ENCODE measurements at regions not wholly inside any gene's neighbourhood (a gene's known extent, or its start where the extent isn't known, plus 50 kb on each side); places are given as distances from the start of the nearest gene placed in this dataset.

DNA sequence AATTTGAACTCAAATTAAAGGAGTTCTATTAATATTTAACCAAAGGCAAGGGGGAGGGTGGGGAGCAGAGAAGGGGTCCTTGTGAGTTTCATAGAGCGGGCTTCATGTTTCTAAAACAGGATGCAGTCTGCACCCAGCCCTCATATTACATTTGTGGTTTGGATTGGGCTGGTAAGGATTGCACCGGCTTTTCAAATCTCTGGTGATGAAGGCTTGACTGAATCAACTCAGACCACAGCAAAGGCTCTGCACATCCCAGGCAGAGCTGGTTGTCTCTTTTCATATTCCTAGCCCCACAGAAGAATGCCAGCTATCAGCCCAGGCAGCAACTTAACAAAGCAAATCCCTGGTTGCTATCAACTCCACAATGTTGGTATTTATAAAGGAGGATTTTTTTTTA is 1221.4 kb downstream of the VRK1 start:
- Histone ChIP-seq H3K36me3 (ENCODE audit: control insufficient read depth, insufficient read depth, low read length) (no peaks in the 10 kb centered on the region), H2BK120ac (ENCODE audit: low read depth, low read length) (no peak overlapping the region), H4K5ac (ENCODE audit: low read depth, low read length) (no peak overlapping the region), H3K56ac (ENCODE audit: extremely low read depth, insufficient read depth, low read length) (no peak overlapping the region), H3K4me1 (ENCODE audit: control insufficient read depth, insufficient read depth, low read length) (no peaks in the 10 kb centered on the region), H3K9me3 (ENCODE audit: control insufficient read depth, insufficient read depth, low read length) (peaks cover 15% of the 10 kb centered on the region), H3K9me1 (ENCODE audit: insufficient read depth, low read length) (no peaks in the 10 kb centered on the region), H4K8ac (ENCODE audit: low read depth in 2 of 2, low read length in 2 of 2) (no peak overlapping the region), H3K9ac (ENCODE audit: low read depth, low read length) (no peak overlapping the region), H2AK9ac (replicated peaks; ENCODE audit: low read depth, low read length, poor library complexity) (no peak overlapping the region), H3K14ac (replicated peaks; ENCODE audit: low read depth, low read length) (no peak overlapping the region), H3K4ac (ENCODE audit: low read depth, low read length) (no peak overlapping the region), H3K4me3 (ENCODE audit: insufficient read depth, low read depth, low read length) (no peak overlapping the region), H3K27ac (ENCODE audit: insufficient read depth, low read length) (no peak overlapping the region), H3K18ac (ENCODE audit: low read depth, low read length) (no peak overlapping the region), H2AFZ (replicated peaks; ENCODE audit: low read length, poor library complexity) (no peak overlapping the region), H4K20me1 (ENCODE audit: insufficient read depth, low read length) (no peaks in the 10 kb centered on the region), H2BK15ac (ENCODE audit: low read depth, low read length) (no peak overlapping the region), H3K4me2 (ENCODE audit: low read depth, low read length) (no peak overlapping the region), H3K79me1 (ENCODE audit: low read depth in 1 of 2, low read length in 2 of 2) (no peaks in the 10 kb centered on the region), H2BK5ac (ENCODE audit: low read depth, low read length, poor library complexity, severe bottlenecking) (no peak overlapping the region), H3K27me3 (ENCODE audit: control insufficient read depth, insufficient read depth, low read length) (no peaks in the 10 kb centered on the region), H4K91ac (ENCODE audit: insufficient read depth, low read depth, low read length) (no peak overlapping the region), H2AK5ac (ENCODE audit: low read depth, low read length) (no peak overlapping the region), H3K23ac (ENCODE audit: low read depth, low read length) (no peak overlapping the region), H2BK20ac (ENCODE audit: low read depth, low read length) (no peak overlapping the region)
- BruUV-seq (replicated peaks) = no TSS peak
- no CpG with 5 or more reads among the region's 2 CpGs for WGBS, 2 experiments (ENCODE audit: extremely low coverage in 2 of 2, insufficient read length in 1 of 2)
- in situ Hi-C loops (cut with MboI; ENCODE audit: low sequenced_read_pairs) = no loop called here
- ChIA-PET CTCF (no interaction called here), POLR2A (ENCODE audit: unreplicated experiment) (no interaction called here)
- TF ChIP-seq MXI1 (IDR thresholded peaks at IDR 0.05; ENCODE audit: borderline replicate concordance, low read depth, low read length) (no peak), RFX5 (IDR thresholded peaks at IDR 0.05; ENCODE audit: low read depth, low read length) (no peak), POLR2A (IDR thresholded peaks at IDR 0.05; ENCODE audit: low read depth, low read length) (no peak), CHD1 (IDR thresholded peaks at IDR 0.05; ENCODE audit: low read depth, low read length) (no peak), FOS (IDR thresholded peaks at IDR 0.05; ENCODE audit: low read depth, low read length) (no peak), NFE2L2 (IDR thresholded peaks at IDR 0.05; ENCODE audit: low read depth, low read length) (no peak), RCOR1 (IDR thresholded peaks at IDR 0.05; ENCODE audit: insufficient replicate concordance, low read length) (no peak), SMC3 (IDR thresholded peaks at IDR 0.05; ENCODE audit: low read depth, low read length) (no peak), BHLHE40 (IDR thresholded peaks at IDR 0.05; ENCODE audit: low read depth, low read length) (no peak)
- TF ChIP-seq, protein P1, sequence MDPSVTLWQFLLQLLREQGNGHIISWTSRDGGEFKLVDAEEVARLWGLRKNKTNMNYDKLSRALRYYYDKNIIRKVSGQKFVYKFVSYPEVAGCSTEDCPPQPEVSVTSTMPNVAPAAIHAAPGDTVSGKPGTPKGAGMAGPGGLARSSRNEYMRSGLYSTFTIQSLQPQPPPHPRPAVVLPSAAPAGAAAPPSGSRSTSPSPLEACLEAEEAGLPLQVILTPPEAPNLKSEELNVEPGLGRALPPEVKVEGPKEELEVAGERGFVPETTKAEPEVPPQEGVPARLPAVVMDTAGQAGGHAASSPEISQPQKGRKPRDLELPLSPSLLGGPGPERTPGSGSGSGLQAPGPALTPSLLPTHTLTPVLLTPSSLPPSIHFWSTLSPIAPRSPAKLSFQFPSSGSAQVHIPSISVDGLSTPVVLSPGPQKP (IDR thresholded peaks at IDR 0.05; ENCODE audit: borderline replicate concordance, low read depth, low read length) = no peak
- ATAC-seq (ENCODE audit: low read depth) (no peak), DNase-seq (no peak)
- intact Hi-C loops (cut with micrococcal nuclease) = no loop called here
- dilution Hi-C loops (cut with HindIII; ENCODE audit: low sequenced_read_pairs, unreplicated experiment) = no loop called here

Data from IMR-90 (cell line).